ENCODE measurements at regions not wholly inside any gene's neighbourhood (a gene's known extent, or its start where the extent isn't known, plus 50 kb on each side); places are given as distances from the start of the nearest gene placed in this dataset.
"Not testable (repeated sequence)": the region's sequence is repeated elsewhere in the genome, so short reads cannot be mapped to it uniquely, and the experiment has no call there.

DNA sequence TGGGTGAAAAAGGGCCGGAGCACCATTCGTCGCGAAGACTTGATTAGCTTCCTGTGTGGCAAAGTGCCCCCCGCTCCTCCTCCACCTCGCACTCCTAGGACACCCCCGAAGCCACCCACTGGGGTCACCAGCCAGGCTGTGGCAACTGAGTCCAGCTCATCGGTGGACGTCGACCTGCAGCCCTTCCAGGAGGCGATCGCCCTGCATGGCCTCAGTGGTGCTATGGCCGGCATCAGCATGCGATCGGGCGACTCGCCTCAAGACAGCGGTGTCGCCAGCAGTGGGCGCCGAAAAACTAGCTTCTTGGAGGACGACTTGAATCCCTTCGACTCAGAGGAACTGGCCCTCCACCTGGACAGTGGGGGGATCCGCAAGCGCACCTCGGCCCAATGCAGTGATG lies 126.8 kb upstream of the CXorf66 start:
- no peak for TF ChIP-seq POLR2A (IDR thresholded peaks at IDR 0.05; ENCODE audit: low read length)
- no peak for TF ChIP-seq GATA1 (IDR thresholded peaks at IDR 0.05; ENCODE audit: low read depth, low read length)
- DNase-seq: no peak

GRCh38 chrX:140091125-140091886 lies 126.0 kb upstream of the CXorf66 start:
- TF ChIP-seq GATA1 (IDR thresholded peaks at IDR 0.05; ENCODE audit: low read depth, low read length) (no peak), POLR2A (IDR thresholded peaks at IDR 0.05; ENCODE audit: low read length) (no peak)
- DNase-seq: peak; percentile 19 to 21

DNA sequence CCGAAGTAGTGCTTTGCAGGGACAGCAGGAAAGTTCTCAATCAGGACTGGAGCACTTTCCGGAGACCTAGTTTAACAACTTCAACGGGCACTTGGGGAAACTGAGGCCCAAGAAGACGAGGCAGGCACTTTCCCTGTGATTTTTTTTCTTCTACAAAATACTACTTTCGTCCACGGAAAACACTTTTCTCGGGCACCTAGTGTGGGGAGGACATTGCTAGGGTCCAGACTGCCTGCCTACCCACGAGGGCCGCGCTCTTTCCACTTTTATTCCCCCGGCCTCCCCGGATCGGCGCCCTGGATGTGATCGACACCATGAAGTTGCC lies 125.4 kb upstream of the CXorf66 start:
- no peak for TF ChIP-seq GATA1 (IDR thresholded peaks at IDR 0.05; ENCODE audit: low read depth, low read length)
- TF ChIP-seq POLR2A (IDR thresholded peaks at IDR 0.05; ENCODE audit: low read length): no peak
- no peak for DNase-seq

- no peak for DNase-seq
- TF ChIP-seq POLR2A (IDR thresholded peaks at IDR 0.05; ENCODE audit: low read length) (no peak), GATA1 (IDR thresholded peaks at IDR 0.05; ENCODE audit: low read depth, low read length) (no peak)
Measured at GRCh38 chrX:140088438-140088837, 123.1 kb upstream of the CXorf66 start.

DNA sequence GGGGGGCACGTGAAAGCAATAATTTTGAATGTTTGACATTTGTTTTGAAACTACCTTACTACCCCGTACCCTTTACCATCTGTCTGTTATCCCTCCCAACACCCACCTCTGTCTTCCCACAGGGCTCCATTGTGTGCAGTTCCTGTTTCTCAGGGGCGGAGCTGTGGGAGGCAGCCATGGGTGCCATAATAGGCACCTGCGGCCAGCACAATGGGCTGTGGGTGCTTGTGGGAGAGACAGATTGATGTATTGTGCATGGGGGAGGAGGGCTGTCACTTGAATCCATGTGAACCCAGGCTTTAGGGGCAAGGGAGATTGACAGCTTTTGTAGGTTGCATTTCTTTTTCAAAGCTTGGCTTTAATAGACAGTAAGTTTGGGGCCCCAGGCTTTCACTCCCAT lies 122.6 kb upstream of the CXorf66 start:
- TF ChIP-seq GATA1 (IDR thresholded peaks at IDR 0.05; ENCODE audit: low read depth, low read length): no peak
- no peak for DNase-seq

GRCh38 chrX:140086691-140087090 lies 121.4 kb upstream of the CXorf66 start:
- no peak for DNase-seq

GRCh38 chrX:140074851-140075250 lies 109.5 kb upstream of the CXorf66 start:
- DNase-seq: not testable (repeated sequence)

More at GRCh38 chrX:140086691-140087090, 121.4 kb upstream of the CXorf66 start:
- no peak for TF ChIP-seq POLR2A (IDR thresholded peaks at IDR 0.05; ENCODE audit: low read length)
- no peak for TF ChIP-seq GATA1 (IDR thresholded peaks at IDR 0.05; ENCODE audit: low read depth, low read length)

DNA sequence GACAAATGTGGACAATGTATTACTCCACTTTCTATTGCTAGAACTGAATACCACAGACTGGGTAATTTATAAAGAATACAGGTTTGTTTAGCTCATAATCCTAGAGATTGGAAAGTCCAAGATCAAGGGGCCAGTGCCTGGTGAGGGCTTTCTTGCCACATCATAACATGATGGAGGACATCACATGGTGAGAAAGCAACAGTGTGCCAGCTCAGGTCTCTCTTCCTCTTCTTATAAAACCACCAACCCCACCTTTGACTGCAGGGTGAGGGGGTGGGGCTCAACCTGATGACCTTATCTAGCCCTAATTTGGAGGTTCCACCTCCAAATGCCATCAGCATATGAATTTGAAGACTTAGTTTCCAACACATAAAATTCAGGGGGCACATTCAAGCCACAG lies 105.7 kb upstream of the CXorf66 start:
- TF ChIP-seq GATA1 (IDR thresholded peaks at IDR 0.05; ENCODE audit: low read depth, low read length): no peak
- no peak for DNase-seq

- TF ChIP-seq GATA1 (IDR thresholded peaks at IDR 0.05; ENCODE audit: low read depth, low read length) (no peak), POLR2A (IDR thresholded peaks at IDR 0.05; ENCODE audit: low read length) (no peak)
- no peak for DNase-seq
Measured at GRCh38 chrX:140065961-140066662, 100.8 kb upstream of the CXorf66 start.

GRCh38 chrX:140064993-140065392 lies 99.7 kb upstream of the CXorf66 start:
- TF ChIP-seq POLR2A (IDR thresholded peaks at IDR 0.05; ENCODE audit: low read length): no peak
- no peak for DNase-seq

DNA sequence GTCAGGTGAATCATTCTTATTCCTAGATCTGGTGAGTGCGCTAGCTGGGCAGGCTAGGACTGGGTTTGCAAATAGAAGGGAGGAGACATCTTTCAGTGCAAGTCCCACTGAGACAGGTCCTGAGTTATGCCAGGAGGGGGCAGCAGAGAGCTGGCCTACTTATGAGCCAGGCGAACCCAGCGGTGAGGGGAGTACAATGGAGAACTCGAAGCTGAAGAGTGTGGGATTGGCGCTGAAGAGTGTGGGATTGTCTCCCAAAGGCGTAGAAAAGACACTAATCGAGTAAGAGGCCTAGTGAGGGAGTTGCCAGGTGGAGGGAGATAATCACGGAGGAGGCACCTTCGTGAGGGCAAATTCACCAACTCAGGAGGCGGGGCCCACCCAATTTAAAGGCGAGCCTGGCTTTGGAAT lies 91.7 kb upstream of the CXorf66 start:
- peak; percentile 52 to 70 for DNase-seq
- TF ChIP-seq GATA1 (IDR thresholded peaks at IDR 0.05; ENCODE audit: low read depth, low read length) (no peak), POLR2A (IDR thresholded peaks at IDR 0.05; ENCODE audit: low read length) (no peak)

- TF ChIP-seq GATA1 (IDR thresholded peaks at IDR 0.05; ENCODE audit: low read depth, low read length) (no peak), POLR2A (IDR thresholded peaks at IDR 0.05; ENCODE audit: low read length) (no peak)
Measured at GRCh38 chrX:140053846-140054245, 88.5 kb upstream of the CXorf66 start.

DNA sequence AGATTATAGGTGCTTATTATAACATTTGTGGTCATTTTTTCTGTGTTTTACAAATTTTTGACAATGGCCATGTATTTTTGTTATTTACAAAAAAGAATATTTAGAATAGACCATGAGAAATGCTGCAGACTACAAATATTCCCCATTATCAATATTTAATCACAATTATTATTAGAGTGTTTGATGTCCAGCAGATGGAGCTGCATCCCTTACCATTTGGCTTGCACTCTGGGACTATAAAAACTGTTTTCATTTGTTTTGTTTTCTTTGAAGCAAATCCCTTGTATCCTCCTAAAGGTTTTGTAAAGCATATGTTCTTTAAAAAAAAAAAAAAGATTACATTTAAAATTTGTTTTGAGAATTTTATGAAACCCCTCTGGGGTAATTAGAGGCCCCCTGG lies 85.6 kb upstream of the CXorf66 start:
- TF ChIP-seq GATA1 (IDR thresholded peaks at IDR 0.05; ENCODE audit: low read depth, low read length): no peak
- no peak for TF ChIP-seq POLR2A (IDR thresholded peaks at IDR 0.05; ENCODE audit: low read length)
- peak in 1 of 2 experiments; percentile 0 for DNase-seq

More at GRCh38 chrX:140053846-140054245, 88.5 kb upstream of the CXorf66 start:
- no peak for DNase-seq

GRCh38 chrX:140040386-140040785 lies 75.1 kb upstream of the CXorf66 start:
- TF ChIP-seq GATA1 (IDR thresholded peaks at IDR 0.05; ENCODE audit: low read depth, low read length): no peak
- no peak for TF ChIP-seq POLR2A (IDR thresholded peaks at IDR 0.05; ENCODE audit: low read length)
- peak; percentile 3 to 25 for DNase-seq

GRCh38 chrX:140038842-140039241 lies 73.5 kb upstream of the CXorf66 start:
- TF ChIP-seq GATA1 (IDR thresholded peaks at IDR 0.05; ENCODE audit: low read depth, low read length) (no peak), POLR2A (IDR thresholded peaks at IDR 0.05; ENCODE audit: low read length) (no peak)
- DNase-seq: no peak
